Neural cell (in vitro differentiated cells): ENCODE measurements at regions not wholly inside any gene's neighbourhood (a gene's known extent, or its start where the extent isn't known, plus 50 kb on each side); places are given as distances from the start of the nearest gene placed in this dataset.

Experiments used
- H2AFZ ChIP-seq: fragments of 200-600, 300-800 bp; sonication (generic), shearing (Covaris generic); 2 replicates; pipeline ENCODE4 v1.6.0; 2014; ENCODE audit warnings: low read depth, mild to moderate bottlenecking, antibody characterized with exemption, low read length, moderate library complexity
- H3F3A ChIP-seq: fragments of 200-600 bp; shearing (Covaris generic); 2 replicates; pipeline ENCODE4 v1.6.1; 2016; ENCODE audit warnings: mild to moderate bottlenecking, moderate library complexity, mixed read lengths, antibody characterized with exemption, low read length; ENCODE audit not compliant: insufficient read depth, poor library complexity, severe bottlenecking
- H3K27ac ChIP-seq: fragments of 200-600, 300-800 bp; sonication (generic), shearing (Covaris generic); 2 replicates; pipeline ENCODE4 v1.5.1; 2014; ENCODE audit warnings: mild to moderate bottlenecking, low read length, moderate library complexity
- H3K27me3 ChIP-seq: fragments of 300-800, 200-600 bp; sonication (generic), shearing (Covaris generic); 2 replicates; pipeline ENCODE4 v1.6.0; 2014; ENCODE audit warnings: mild to moderate bottlenecking, low read depth, low read length, moderate library complexity; ENCODE audit not compliant: insufficient read depth
- H3K36me3 ChIP-seq: fragments of 300-800, 200-600 bp; sonication (generic), shearing (Covaris generic); 2 replicates; pipeline ENCODE4 v1.5.1; 2014; ENCODE audit warnings: mild to moderate bottlenecking, antibody characterized with exemption, low read length, moderate library complexity; ENCODE audit not compliant: insufficient read depth
- H3K4me2 ChIP-seq: fragments of 300-800, 200-600 bp; sonication (generic), shearing (Covaris generic); 2 replicates; pipeline ENCODE4 v1.6.0; 2014; ENCODE audit warnings: mild to moderate bottlenecking, low read length
- H3K4me3 ChIP-seq: fragments of 300-800, 200-600 bp; sonication (generic), shearing (Covaris generic); 2 replicates; pipeline ENCODE4 v1.5.1; 2014; ENCODE audit warnings: mild to moderate bottlenecking, low read length, moderate library complexity
- H3K79me2 ChIP-seq: fragments of 200-600 bp; shearing (Covaris generic); replicated peaks from 2 replicates; pipeline ENCODE4 v1.6.0; 2014; ENCODE audit warnings: mild to moderate bottlenecking, low read length, moderate library complexity; ENCODE audit not compliant: insufficient read depth
- H3K9ac ChIP-seq: fragments of 300-800, 200-600 bp; sonication (generic), shearing (Covaris generic); 2 replicates; pipeline ENCODE4 v1.6.1; 2016; ENCODE audit warnings: mild to moderate bottlenecking, low read length, mixed read lengths
- H3K9me2 ChIP-seq: fragments of 200-600 bp; shearing (Covaris generic); 2 replicates; pipeline ENCODE4 v1.6.1; 2016; ENCODE audit warnings: mild to moderate bottlenecking, low read length, mixed read lengths; ENCODE audit not compliant: insufficient read depth
- H3K9me3 ChIP-seq: fragments of 200-600, 300-800 bp; sonication (generic), shearing (Covaris generic); 2 replicates; pipeline ENCODE4 v1.6.1; 2016; ENCODE audit warnings: mild to moderate bottlenecking, mixed run types, low read length, moderate library complexity, mixed read lengths
- H4K20me1 ChIP-seq: fragments of 200-600 bp; shearing (Covaris generic); 2 replicates; pipeline ENCODE4 v1.6.1; 2016; ENCODE audit warnings: mild to moderate bottlenecking, mixed run types; ENCODE audit not compliant: insufficient read depth
- CTCF ChIP-seq: fragments of 450-650 bp; IDR thresholded peaks from 2 replicates; pipeline ENCODE4 v1.5.1; 2014; ENCODE audit warnings: antibody characterized with exemption, mild to moderate bottlenecking, moderate library complexity; ENCODE audit not compliant: poor library complexity, severe bottlenecking
- EP300 ChIP-seq: fragments of 450-650 bp; conservative IDR thresholded peaks from 2 replicates; pipeline ENCODE4 v1.6.1; 2014; ENCODE audit warnings: antibody characterized with exemption, mild to moderate bottlenecking, moderate library complexity; ENCODE audit not compliant: poor library complexity, severe bottlenecking
- EZH2 ChIP-seq: fragments of 200-600, 300-800 bp; shearing (Covaris generic), sonication (generic); IDR thresholded peaks from 2 replicates; pipeline ENCODE4 v1.6.1; 2014; ENCODE audit warnings: antibody characterized with exemption, low read length, borderline replicate concordance, mild to moderate bottlenecking; ENCODE audit not compliant: insufficient read depth, poor library complexity, severe bottlenecking
- MXI1 ChIP-seq: fragments of 450-650 bp; conservative IDR thresholded peaks from 2 replicates; pipeline ENCODE4 v1.6.1; 2014; ENCODE audit warnings: antibody characterized with exemption, mild to moderate bottlenecking; ENCODE audit not compliant: poor library complexity, severe bottlenecking
- POLR2AphosphoS5 ChIP-seq: IDR thresholded peaks from 2 replicates; pipeline ENCODE4 v1.6.1; 2012
- RAD21 ChIP-seq: fragments of 450-650 bp; conservative IDR thresholded peaks from 2 replicates; pipeline ENCODE4 v1.6.1; 2014; ENCODE audit warnings: antibody characterized with exemption, mild to moderate bottlenecking, moderate library complexity
- REST ChIP-seq: IDR thresholded peaks from 2 replicates; pipeline ENCODE4 v1.6.1; 2012; ENCODE audit warnings: borderline replicate concordance
- SMC3 ChIP-seq: fragments of 450-650 bp; conservative IDR thresholded peaks from 2 replicates; pipeline ENCODE4 v1.6.1; 2014; ENCODE audit warnings: antibody characterized with exemption, mild to moderate bottlenecking, moderate library complexity; ENCODE audit not compliant: poor library complexity
- TAF1 ChIP-seq: IDR thresholded peaks from 2 replicates; pipeline ENCODE4 v1.6.1; 2012; ENCODE audit warnings: low read depth

GRCh38 chr7:35967366-35968139, 166.7 kb downstream of the SEPTIN7 start:
- Histone ChIP-seq H3K4me2 (no peak overlapping the region), H3K9ac (no peak overlapping the region), H3K4me3 (no peak overlapping the region), H3K27ac (no peak overlapping the region), H3K79me2 (no peaks in the 10 kb centered on the region), H3K27me3 (no peaks in the 10 kb centered on the region), H4K20me1 (no peaks in the 10 kb centered on the region), H3K9me2 (no peaks in the 10 kb centered on the region), H2AFZ (no peak overlapping the region), H3F3A (no peaks in the 10 kb centered on the region), H3K36me3 (no peaks in the 10 kb centered on the region), H3K9me3 (no peaks in the 10 kb centered on the region)
- TF ChIP-seq REST (no peak), POLR2AphosphoS5 (no peak), SMC3 (no peak), CTCF (no peak), EP300 (no peak), MXI1 (no peak), EZH2 (no peak), RAD21 (no peak), TAF1 (no peak)

GRCh38 chr7:35968140-35968940, 167.5 kb downstream of the SEPTIN7 start:
- TF ChIP-seq SMC3 (no peak), CTCF (no peak), EP300 (no peak), MXI1 (no peak), POLR2AphosphoS5 (no peak), REST (no peak), RAD21 (no peak), TAF1 (no peak), EZH2 (no peak)
- Histone ChIP-seq H3K9me2 (no peaks in the 10 kb centered on the region), H3K27me3 (no peaks in the 10 kb centered on the region), H2AFZ (no peak overlapping the region), H4K20me1 (no peaks in the 10 kb centered on the region), H3K9me3 (no peaks in the 10 kb centered on the region), H3K9ac (no peak overlapping the region), H3K36me3 (no peaks in the 10 kb centered on the region), H3K79me2 (no peaks in the 10 kb centered on the region), H3K27ac (no peak overlapping the region), H3K4me3 (no peak overlapping the region), H3F3A (no peaks in the 10 kb centered on the region), H3K4me2 (no peak overlapping the region)
